Neural progenitor cell (in vitro differentiated cells): ENCODE measurements at regions not wholly inside any gene's neighbourhood (a gene's known extent, or its start where the extent isn't known, plus 50 kb on each side); places are given as distances from the start of the nearest gene placed in this dataset.

Source experiments
- CTCF ChIP-seq: fragments of 200-600 bp; sonication (generic); IDR thresholded peaks from 2 replicates; pipeline ENCODE4 v1.5.1; 2017; ENCODE audit warnings: antibody characterized with exemption, mild to moderate bottlenecking
- EZH2 ChIP-seq: fragments of 200-600 bp; sonication (generic); IDR thresholded peaks from 2 replicates; pipeline ENCODE4 v1.6.1; 2017; ENCODE audit warnings: antibody characterized with exemption, mild to moderate bottlenecking, moderate library complexity

- TF ChIP-seq CTCF (no peak), EZH2 (no peak)
These were observed 259.3 kb downstream of the ERMARD start for GRCh38 chr6:170010665-170011203.
